HG03558 (cell line): ENCODE measurements at regions not wholly inside any gene's neighbourhood (a gene's known extent, or its start where the extent isn't known, plus 50 kb on each side); places are given as distances from the start of the nearest gene placed in this dataset.
"Not testable (repeated sequence)": the region's sequence is repeated elsewhere in the genome, so short reads cannot be mapped to it uniquely, and the experiment has no call there.

ENCODE experiments used
- ATAC-seq: cut with Tn5 transposase; IDR thresholded peaks from one replicate; pipeline ENCODE4 v1.9.1; 2021; ENCODE audit warnings: moderate number of reproducible peaks; ENCODE audit not compliant: unreplicated experiment; ENCODE audit errors: extremely low read depth

- ATAC-seq = no peak
Measured at GRCh38 chr3:25894101-25894500, 104.2 kb downstream of the OXSM start.

GRCh38 chr3:25895031-25895430, 105.1 kb downstream of the OXSM start:
- no peak for ATAC-seq

- no peak for ATAC-seq
Measured at GRCh38 chr3:25895443-25895842, 105.6 kb downstream of the OXSM start.

GRCh38 chr3:25897019-25897418, 107.1 kb downstream of the OXSM start:
- no peak for ATAC-seq

GRCh38 chr3:25899352-25900101, 109.6 kb downstream of the OXSM start:
- ATAC-seq = no peak

- no peak for ATAC-seq
Measured at GRCh38 chr3:25900161-25900560, 110.3 kb downstream of the OXSM start.

GRCh38 chr3:25901796-25902195, 111.9 kb downstream of the OXSM start:
- no peak for ATAC-seq

GRCh38 chr3:25902586-25902985, 112.7 kb downstream of the OXSM start:
- ATAC-seq = no peak

- ATAC-seq = no peak
Measured at GRCh38 chr3:25903371-25904129, 113.7 kb downstream of the OXSM start.

GRCh38 chr3:25904206-25904605, 114.3 kb downstream of the OXSM start:
- no peak for ATAC-seq

GRCh38 chr3:25906132-25906906, 116.4 kb downstream of the OXSM start:
- no peak for ATAC-seq

GRCh38 chr3:25907081-25907480, 117.2 kb downstream of the OXSM start:
- ATAC-seq = no peak

- no peak for ATAC-seq
Measured at GRCh38 chr3:25910105-25910504, 120.2 kb downstream of the OXSM start.

- no peak for ATAC-seq
Measured at GRCh38 chr3:25910997-25911396, 121.1 kb downstream of the OXSM start.

GRCh38 chr3:25911525-25912295, 121.8 kb downstream of the OXSM start:
- ATAC-seq = no peak

GRCh38 chr3:25913179-25913578, 123.3 kb downstream of the OXSM start:
- no peak for ATAC-seq

GRCh38 chr3:25915673-25916072, 125.8 kb downstream of the OXSM start:
- ATAC-seq = no peak

- ATAC-seq = no peak
Measured at GRCh38 chr3:25916321-25916720, 126.4 kb downstream of the OXSM start.

GRCh38 chr3:25931967-25932366, 142.1 kb downstream of the OXSM start:
- ATAC-seq = not testable (repeated sequence)
